T-helper 2 cell treated with Interferon-gamma antibody and Interleukin-4, amounts not matched to agents 5 μg/mL and 100 μg/mL, for 36 hours (primary cell): ENCODE measurements at regions not wholly inside any gene's neighbourhood (a gene's known extent, or its start where the extent isn't known, plus 50 kb on each side); places are given as distances from the start of the nearest gene placed in this dataset.

Source experiments
- DNase-seq: peaks from one replicate; pipeline ENCODE4 v3.0.0; 2021; ENCODE audit warnings: low spot score
- H3K27ac Mint-ChIP-seq: one replicate; pipeline ENCODE4 v1.8.0; 2021; ENCODE audit warnings: mild to moderate bottlenecking, mixed read lengths
- H3K27me3 Mint-ChIP-seq: one replicate; pipeline ENCODE4 v1.8.0; 2021; ENCODE audit warnings: low read depth, mixed read lengths
- H3K36me3 Mint-ChIP-seq: one replicate; pipeline ENCODE4 v1.8.0; 2021; ENCODE audit warnings: low read depth, mixed read lengths
- H3K4me1 Mint-ChIP-seq: one replicate; pipeline ENCODE4 v1.8.0; 2021; ENCODE audit warnings: low read depth, mixed read lengths
- H3K4me3 Mint-ChIP-seq: one replicate; pipeline ENCODE4 v1.8.0; 2022; ENCODE audit warnings: mild to moderate bottlenecking, moderate library complexity, mixed read lengths
- H3K9me3 Mint-ChIP-seq: one replicate; pipeline ENCODE4 v1.8.0; 2021; ENCODE audit warnings: mixed read lengths

- H3K4me1 Mint-ChIP-seq = no peaks in the 10 kb centered on the region
- peaks cover 14% of the 10 kb centered on the region for H3K27me3 Mint-ChIP-seq
- no peak for DNase-seq
- no peak overlapping the region for H3K27ac Mint-ChIP-seq
- no peaks in the 10 kb centered on the region for H3K36me3 Mint-ChIP-seq
- H3K9me3 Mint-ChIP-seq = no peaks in the 10 kb centered on the region
- H3K4me3 Mint-ChIP-seq = no peak overlapping the region
Measured at GRCh38 chr1:47578721-47579419, 141.0 kb downstream of the FOXD2 start.

- H3K27me3 Mint-ChIP-seq = peaks cover 14% of the 10 kb centered on the region
- no peak overlapping the region for H3K4me3 Mint-ChIP-seq
Measured at GRCh38 chr1:47579809-47580208, 142.0 kb downstream of the FOXD2 start.

GRCh38 chr1:47580451-47580995, 142.7 kb downstream of the FOXD2 start:
- H3K27ac Mint-ChIP-seq = no peak overlapping the region

More at GRCh38 chr1:47579809-47580208, 142.0 kb downstream of the FOXD2 start:
- H3K36me3 Mint-ChIP-seq = no peaks in the 10 kb centered on the region
- no peak overlapping the region for H3K27ac Mint-ChIP-seq
- H3K4me1 Mint-ChIP-seq = no peaks in the 10 kb centered on the region
- no peak for DNase-seq
- no peaks in the 10 kb centered on the region for H3K9me3 Mint-ChIP-seq

GRCh38 chr1:47582891-47583608, 145.2 kb downstream of the FOXD2 start:
- Mint-ChIP-seq H3K4me1 (no peaks in the 10 kb centered on the region), H3K4me3 (no peak overlapping the region), H3K27ac (no peak overlapping the region), H3K36me3 (no peaks in the 10 kb centered on the region), H3K9me3 (no peaks in the 10 kb centered on the region), H3K27me3 (peaks cover 14% of the 10 kb centered on the region)
- DNase-seq = no peak

More at GRCh38 chr1:47580451-47580995, 142.7 kb downstream of the FOXD2 start:
- Mint-ChIP-seq H3K27me3 (peaks cover 14% of the 10 kb centered on the region), H3K4me3 (no peak overlapping the region), H3K36me3 (no peaks in the 10 kb centered on the region), H3K9me3 (no peaks in the 10 kb centered on the region), H3K4me1 (no peaks in the 10 kb centered on the region)
- no peak for DNase-seq

- peaks cover 11% of the 10 kb centered on the region for H3K27me3 Mint-ChIP-seq
- no peak overlapping the region for H3K4me3 Mint-ChIP-seq
- no peak for DNase-seq
- H3K36me3 Mint-ChIP-seq = no peaks in the 10 kb centered on the region
- no peaks in the 10 kb centered on the region for H3K4me1 Mint-ChIP-seq
- no peaks in the 10 kb centered on the region for H3K9me3 Mint-ChIP-seq
- H3K27ac Mint-ChIP-seq = no peak overlapping the region
Measured at GRCh38 chr1:47584249-47584648, 146.4 kb downstream of the FOXD2 start.

GRCh38 chr1:47585141-47585902, 147.5 kb downstream of the FOXD2 start:
- peaks cover 11% of the 10 kb centered on the region for H3K27me3 Mint-ChIP-seq
- no peaks in the 10 kb centered on the region for H3K9me3 Mint-ChIP-seq
- no peak overlapping the region for H3K4me3 Mint-ChIP-seq
- no peaks in the 10 kb centered on the region for H3K36me3 Mint-ChIP-seq
- H3K4me1 Mint-ChIP-seq = no peaks in the 10 kb centered on the region
- no peak overlapping the region for H3K27ac Mint-ChIP-seq
- no peak for DNase-seq

GRCh38 chr1:47587891-47588582, 150.2 kb downstream of the FOXD2 start:
- Mint-ChIP-seq H3K4me3 (no peak overlapping the region), H3K36me3 (no peaks in the 10 kb centered on the region), H3K27me3 (peaks cover 7% of the 10 kb centered on the region), H3K27ac (no peak overlapping the region), H3K4me1 (no peaks in the 10 kb centered on the region), H3K9me3 (no peaks in the 10 kb centered on the region)
- no peak for DNase-seq

- peaks cover 15% of the 10 kb centered on the region for H3K27me3 Mint-ChIP-seq
- DNase-seq = no peak
- H3K9me3 Mint-ChIP-seq = no peaks in the 10 kb centered on the region
- H3K4me3 Mint-ChIP-seq = no peak overlapping the region
- no peaks in the 10 kb centered on the region for H3K36me3 Mint-ChIP-seq
- no peaks in the 10 kb centered on the region for H3K4me1 Mint-ChIP-seq
- H3K27ac Mint-ChIP-seq = no peak overlapping the region
Measured at GRCh38 chr1:47590523-47591225, 152.8 kb downstream of the FOXD2 start.

- Mint-ChIP-seq H3K27me3 (peaks cover 15% of the 10 kb centered on the region), H3K27ac (no peak overlapping the region), H3K4me1 (no peaks in the 10 kb centered on the region), H3K36me3 (no peaks in the 10 kb centered on the region), H3K4me3 (no peak overlapping the region), H3K9me3 (no peaks in the 10 kb centered on the region)
- no peak for DNase-seq
Measured at GRCh38 chr1:47591801-47592200, 154.0 kb downstream of the FOXD2 start.

- Mint-ChIP-seq H3K4me1 (no peaks in the 10 kb centered on the region), H3K36me3 (no peaks in the 10 kb centered on the region), H3K9me3 (no peaks in the 10 kb centered on the region)
Measured at GRCh38 chr1:47592296-47593012, 154.6 kb downstream of the FOXD2 start.

GRCh38 chr1:47593013-47593568, 155.2 kb downstream of the FOXD2 start:
- no peaks in the 10 kb centered on the region for H3K4me1 Mint-ChIP-seq
- H3K9me3 Mint-ChIP-seq = no peaks in the 10 kb centered on the region
- no peak overlapping the region for H3K27ac Mint-ChIP-seq
- no peak for DNase-seq
- H3K27me3 Mint-ChIP-seq = peaks cover 15% of the 10 kb centered on the region
- no peak overlapping the region for H3K4me3 Mint-ChIP-seq
- no peaks in the 10 kb centered on the region for H3K36me3 Mint-ChIP-seq

More at GRCh38 chr1:47592296-47593012, 154.6 kb downstream of the FOXD2 start:
- Mint-ChIP-seq H3K27ac (no peak overlapping the region), H3K4me3 (no peak overlapping the region), H3K27me3 (peaks cover 15% of the 10 kb centered on the region)
- no peak for DNase-seq

GRCh38 chr1:47593598-47594285, 155.9 kb downstream of the FOXD2 start:
- H3K27me3 Mint-ChIP-seq = peaks cover 15% of the 10 kb centered on the region
- no peak for DNase-seq
- no peaks in the 10 kb centered on the region for H3K36me3 Mint-ChIP-seq
- H3K27ac Mint-ChIP-seq = no peak overlapping the region
- no peaks in the 10 kb centered on the region for H3K9me3 Mint-ChIP-seq
- no peak overlapping the region for H3K4me3 Mint-ChIP-seq
- H3K4me1 Mint-ChIP-seq = no peaks in the 10 kb centered on the region
